Sigmoid colon (tissue), 6 donors: ENCODE measurements at regions not wholly inside any gene's neighbourhood (a gene's known extent, or its start where the extent isn't known, plus 50 kb on each side); places are given as distances from the start of the nearest gene placed in this dataset.

ENCODE experiments used
- DNase-seq: peaks from one replicate; pipeline ENCODE4 v3.0.0-alpha.2; 2019
- H3K27ac ChIP-seq, 4 donors: fragments of 200-600 bp; sonication (generic); one replicate each; pipeline ENCODE4 v1.5.1; 2016 to 2019; ENCODE audit warnings: mild to moderate bottlenecking in 1 of 4
- H3K27me3 ChIP-seq, 3 donors: fragments of 200-600 bp; sonication (generic); one replicate each; pipeline ENCODE4 v1.5.1; 2019; ENCODE audit warnings: mild to moderate bottlenecking in 1 of 3
- H3K36me3 ChIP-seq, 4 donors: fragments of 200-600 bp; sonication (generic); one replicate each; pipeline ENCODE4 v1.5.1; 2016 to 2019
- H3K4me1 ChIP-seq, 4 donors: fragments of 200-600 bp; sonication (generic); one replicate each; pipeline ENCODE4 v1.5.1; 2017 to 2019
- H3K4me3 ChIP-seq, 4 donors: fragments of 200-600 bp; sonication (generic); one replicate each; pipeline ENCODE4 v1.5.1; 2017 to 2019; ENCODE audit warnings: mild to moderate bottlenecking in 2 of 4, moderate library complexity in 1 of 4
- H3K9me3 ChIP-seq, 4 donors: fragments of 200-600 bp in 3 of 4; sonication (generic) in 3 of 4; one replicate each; pipeline versions ENCODE4 v1.5.1 to v1.6.1; 2013 to 2019
- EP300 ChIP-seq, 4 donors: sonication (generic); formaldehyde crosslinking; IDR thresholded peaks; one replicate each; pipeline ENCODE4 v1.6.1; 2017; ENCODE audit warnings: antibody characterized with exemption in 4 of 4
- POLR2A ChIP-seq, 2 donors: fragments of 450-650 bp; IDR thresholded peaks; one replicate each; pipeline ENCODE4 v1.6.1; 2016; ENCODE audit warnings: antibody characterized with exemption in 2 of 2, mild to moderate bottlenecking in 2 of 2, moderate library complexity in 2 of 2
- WGBS, 2 donors: extraction: QIAGEN DNeasy Blood & Tissue Kit; methylation state at CpG; one replicate each; pipeline ENCODE4 v1.1.7; 2013; 5-methylcytosine and 5-hydroxymethylcytosine counted together
- intact Hi-C: fragments of 100-400 bp; cut with DNase I; formaldehyde crosslinking; loops from one replicate; pipeline ENCODE4 v1.15.1; 2023
- TF ChIP-seq, protein P1 (sequence below), 4 experiments: fragments of 450-650 bp in 3 of 4; fragments of 200-600 bp in 1 of 4; IDR thresholded peaks; one replicate each; pipeline ENCODE4 v1.5.1; 2016 to 2019; ENCODE audit warnings: antibody characterized with exemption in 4 of 4, mild to moderate bottlenecking in 3 of 4, moderate library complexity in 2 of 4
- donor health status: healthy with polysubstance abuse.
- donor health status: healthy.

DNA sequence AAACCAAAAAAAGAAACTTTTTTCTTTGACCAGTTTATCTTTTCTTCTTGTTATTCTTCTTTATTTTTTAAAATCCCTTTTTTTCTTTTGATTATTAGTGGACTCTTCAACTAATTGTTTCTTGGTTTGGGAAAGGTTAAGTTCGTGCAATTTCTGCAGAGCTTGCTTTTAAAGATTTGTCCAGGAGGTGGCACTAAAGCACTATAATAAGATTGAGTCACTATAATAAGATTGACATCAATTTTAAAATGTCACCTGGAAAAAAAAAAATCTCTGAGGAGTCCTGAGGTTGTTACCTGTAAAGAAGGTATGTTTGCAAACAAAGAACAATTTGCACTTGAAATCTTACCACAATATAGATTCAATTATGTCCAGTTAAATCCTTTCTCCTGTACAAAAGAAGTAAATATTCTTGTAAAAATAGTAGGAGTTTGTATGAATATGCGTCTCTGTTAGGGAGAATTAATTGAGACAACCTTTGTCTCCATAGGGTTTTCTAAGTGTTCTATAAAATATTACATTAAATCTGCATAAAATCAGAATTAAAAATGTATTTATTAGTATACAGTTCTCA lies 166.7 kb downstream of the ADGRL4 start:
- H3K4me3 ChIP-seq = no peak overlapping the region
- DNase-seq = no peak
- WGBS, 2 donors = 43 to 44% methylated on average over 2 of the region's 2 CpGs
- peaks cover 0 to 30% (median 25%) of the 10 kb centered on the region in 4 donors for H3K4me1 ChIP-seq
- TF ChIP-seq, protein P1, sequence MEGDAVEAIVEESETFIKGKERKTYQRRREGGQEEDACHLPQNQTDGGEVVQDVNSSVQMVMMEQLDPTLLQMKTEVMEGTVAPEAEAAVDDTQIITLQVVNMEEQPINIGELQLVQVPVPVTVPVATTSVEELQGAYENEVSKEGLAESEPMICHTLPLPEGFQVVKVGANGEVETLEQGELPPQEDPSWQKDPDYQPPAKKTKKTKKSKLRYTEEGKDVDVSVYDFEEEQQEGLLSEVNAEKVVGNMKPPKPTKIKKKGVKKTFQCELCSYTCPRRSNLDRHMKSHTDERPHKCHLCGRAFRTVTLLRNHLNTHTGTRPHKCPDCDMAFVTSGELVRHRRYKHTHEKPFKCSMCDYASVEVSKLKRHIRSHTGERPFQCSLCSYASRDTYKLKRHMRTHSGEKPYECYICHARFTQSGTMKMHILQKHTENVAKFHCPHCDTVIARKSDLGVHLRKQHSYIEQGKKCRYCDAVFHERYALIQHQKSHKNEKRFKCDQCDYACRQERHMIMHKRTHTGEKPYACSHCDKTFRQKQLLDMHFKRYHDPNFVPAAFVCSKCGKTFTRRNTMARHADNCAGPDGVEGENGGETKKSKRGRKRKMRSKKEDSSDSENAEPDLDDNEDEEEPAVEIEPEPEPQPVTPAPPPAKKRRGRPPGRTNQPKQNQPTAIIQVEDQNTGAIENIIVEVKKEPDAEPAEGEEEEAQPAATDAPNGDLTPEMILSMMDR (IDR thresholded peaks at IDR 0.05) = peak in 3 of 4 experiments; percentile 8 to 60 (median 36)
- TF ChIP-seq POLR2A (IDR thresholded peaks at IDR 0.05) = no peak
- TF ChIP-seq EP300 (IDR thresholded peaks at IDR 0.05) = no peak
- intact Hi-C loops = loop anchor here (5.0 kb wide), 1 partner anchor 513 kb away; no protein-coding TSS in a partner anchor
- no peaks in the 10 kb centered on the region for H3K36me3 ChIP-seq
- no peaks in the 10 kb centered on the region for H3K9me3 ChIP-seq
- H3K27ac ChIP-seq = no peak overlapping the region
- no peaks in the 10 kb centered on the region for H3K27me3 ChIP-seq
